22Rv1 (cell line): ENCODE measurements at regions not wholly inside any gene's neighbourhood (a gene's known extent, or its start where the extent isn't known, plus 50 kb on each side); places are given as distances from the start of the nearest gene placed in this dataset.
A peak's percentile ranks its signal among the peaks of the same experiment; 100 is the strongest.
"Not testable (repeated sequence)": the region's sequence is repeated elsewhere in the genome, so short reads cannot be mapped to it uniquely, and the experiment has no call there.

Experiments used
- CTCF ChIP-seq: fragments of 450-650 bp; IDR thresholded peaks from 2 replicates; pipeline ENCODE4 v1.5.1; 2017; ENCODE audit warnings: mild to moderate bottlenecking
- ZFX ChIP-seq: fragments of 450-650 bp; IDR thresholded peaks from 2 replicates; pipeline ENCODE4 v1.6.1; 2017; ENCODE audit warnings: antibody characterized with exemption, borderline replicate concordance

GRCh38 chr6:157176-157575 lies 135.1 kb upstream of the DUSP22 start:
- TF ChIP-seq CTCF, result peak; percentile 44
- not testable (repeated sequence) for TF ChIP-seq ZFX
